Endometrial microvascular endothelial cells (primary cell): ENCODE measurements at regions not wholly inside any gene's neighbourhood (a gene's known extent, or its start where the extent isn't known, plus 50 kb on each side); places are given as distances from the start of the nearest gene placed in this dataset.

Experiments
- in situ Hi-C: cut with HindIII; loops from 2 replicates; pipeline ENCODE4 v1.10.0; 2017; ENCODE audit warnings: low sequenced_read_pairs, low pct_unique_long_range_greater_than_20kb; ENCODE audit errors: inconsistent ontology term

DNA sequence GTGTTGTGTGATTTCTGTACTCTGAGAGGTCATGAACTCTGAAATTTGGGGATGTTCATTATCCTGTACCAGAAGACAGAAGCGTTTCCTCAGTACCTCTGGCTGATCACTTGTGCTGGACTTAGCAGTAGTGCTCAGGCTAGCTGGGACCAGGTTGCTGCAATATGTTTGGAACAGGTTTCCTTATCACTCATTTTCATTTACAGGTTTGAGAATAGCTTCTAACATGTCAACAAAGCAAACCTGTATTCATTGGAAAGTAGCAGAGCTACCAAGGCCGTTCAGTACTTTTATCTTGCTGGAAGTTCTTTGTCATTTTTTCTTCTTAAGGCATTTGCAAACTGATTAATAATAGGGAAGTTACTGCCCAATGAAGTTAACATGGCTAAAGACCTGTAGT lies 242.9 kb upstream of the ANKRD50 start:
- in situ Hi-C loops: no loop called here

DNA sequence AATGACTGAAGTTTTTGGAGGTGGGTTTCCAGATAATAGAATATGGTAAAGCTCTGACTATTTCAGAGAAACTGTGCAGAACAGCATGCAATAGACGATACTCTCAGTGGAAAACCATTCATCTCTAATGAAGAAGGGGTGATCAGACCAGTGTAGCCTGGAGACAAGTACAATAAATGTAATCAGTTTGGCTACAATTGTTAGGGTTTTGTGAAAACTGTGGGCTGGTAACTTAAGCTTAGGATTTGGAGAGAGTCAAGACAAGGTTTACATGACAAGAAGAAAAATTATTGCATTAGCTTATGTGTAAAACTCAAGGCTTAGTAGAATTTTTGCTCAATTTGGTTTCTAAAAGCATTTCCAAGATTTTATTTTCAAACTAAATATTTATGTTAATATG lies 241.5 kb upstream of the ANKRD50 start:
- in situ Hi-C loops: no loop called here

DNA sequence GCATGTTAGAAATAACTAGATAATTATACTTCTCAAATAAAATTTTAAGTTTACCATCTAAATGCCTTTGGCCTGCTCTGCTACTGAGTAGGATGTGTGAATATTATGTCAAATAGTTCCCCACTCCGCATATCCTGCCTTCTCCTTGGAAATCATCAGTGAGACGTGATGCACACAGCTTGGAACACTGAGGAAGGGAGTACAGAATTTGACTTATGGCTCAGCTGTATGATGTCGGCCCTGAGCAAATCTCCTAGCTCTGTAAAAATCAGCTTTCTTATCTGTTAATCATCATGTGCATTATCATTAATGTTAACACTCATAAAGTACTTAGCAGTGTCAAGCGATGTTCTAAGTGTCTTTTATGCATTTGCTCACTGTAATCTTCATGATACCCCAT lies 241.0 kb upstream of the ANKRD50 start:
- in situ Hi-C loops: no loop called here

DNA sequence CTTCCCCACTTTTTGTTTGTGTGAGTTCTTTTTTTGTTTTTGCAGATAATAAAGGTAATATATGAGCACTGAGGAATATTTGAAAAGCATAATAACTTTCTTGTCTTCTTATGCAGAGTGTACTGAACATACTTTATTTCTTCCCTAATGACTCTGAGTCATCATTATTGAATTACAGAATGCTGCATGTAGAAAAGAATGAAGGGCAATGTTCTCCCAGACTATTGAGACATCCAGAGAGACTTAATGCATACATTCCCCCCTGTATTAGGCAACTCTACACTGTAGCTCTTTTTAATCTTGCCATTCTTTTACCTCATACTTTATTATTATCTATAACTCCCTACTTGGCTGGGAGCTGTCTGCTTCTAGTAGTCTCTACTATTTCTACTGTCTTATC lies 240.5 kb upstream of the ANKRD50 start:
- in situ Hi-C loops: no loop called here

DNA sequence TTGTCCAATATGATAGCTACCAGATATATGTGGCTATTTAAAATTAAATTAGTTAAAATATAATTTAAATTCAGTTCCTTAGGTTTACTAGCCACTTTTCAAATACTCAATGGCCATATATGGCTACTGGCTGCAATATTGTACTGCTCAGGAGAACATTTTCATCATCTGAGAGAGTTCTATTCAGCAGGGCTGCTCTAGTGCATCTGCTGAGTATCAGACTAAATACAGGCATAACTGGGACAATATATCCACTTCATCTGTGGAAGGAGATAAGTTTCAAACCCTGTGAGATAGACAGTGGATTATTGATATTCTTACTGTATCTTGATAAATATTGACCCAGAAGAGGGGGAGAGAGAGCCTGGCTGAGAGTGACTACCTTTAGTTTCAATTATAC lies 240.1 kb upstream of the ANKRD50 start:
- in situ Hi-C loops: no loop called here

DNA sequence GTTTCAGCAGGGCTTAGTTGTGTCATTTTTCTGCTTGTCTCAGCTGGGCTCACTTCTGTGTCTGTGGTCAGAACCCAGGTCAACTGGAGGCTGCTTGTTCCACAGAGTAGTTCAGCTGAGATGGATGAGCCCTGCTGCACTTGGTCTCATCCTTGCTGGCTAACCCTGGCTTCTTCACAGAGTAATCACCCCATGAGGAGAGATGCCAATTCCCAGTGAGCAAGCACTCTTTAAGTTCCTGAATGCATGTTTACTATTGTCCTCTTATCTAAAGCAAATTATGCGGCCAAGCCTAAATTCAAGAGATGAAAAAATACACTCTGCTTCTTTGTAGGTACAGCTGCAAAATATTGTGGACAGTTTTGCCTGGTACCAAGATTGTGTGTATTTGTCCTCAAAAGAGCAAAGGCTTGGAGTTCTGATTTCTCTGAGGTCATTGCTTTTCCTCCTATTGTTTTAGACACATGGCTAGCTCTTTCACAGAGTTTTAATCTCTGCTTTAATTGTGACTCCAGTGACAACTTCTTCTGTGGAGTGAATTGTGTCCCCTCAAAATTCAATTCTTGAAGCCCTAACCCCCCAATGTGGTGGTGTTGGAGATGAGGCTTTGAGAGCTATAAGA lies 236.6 kb upstream of the ANKRD50 start:
- in situ Hi-C loops: loop anchor here (25.0 kb wide), 1 partner anchor 237 kb away; the partner anchor contains the start of gene ANKRD50

DNA sequence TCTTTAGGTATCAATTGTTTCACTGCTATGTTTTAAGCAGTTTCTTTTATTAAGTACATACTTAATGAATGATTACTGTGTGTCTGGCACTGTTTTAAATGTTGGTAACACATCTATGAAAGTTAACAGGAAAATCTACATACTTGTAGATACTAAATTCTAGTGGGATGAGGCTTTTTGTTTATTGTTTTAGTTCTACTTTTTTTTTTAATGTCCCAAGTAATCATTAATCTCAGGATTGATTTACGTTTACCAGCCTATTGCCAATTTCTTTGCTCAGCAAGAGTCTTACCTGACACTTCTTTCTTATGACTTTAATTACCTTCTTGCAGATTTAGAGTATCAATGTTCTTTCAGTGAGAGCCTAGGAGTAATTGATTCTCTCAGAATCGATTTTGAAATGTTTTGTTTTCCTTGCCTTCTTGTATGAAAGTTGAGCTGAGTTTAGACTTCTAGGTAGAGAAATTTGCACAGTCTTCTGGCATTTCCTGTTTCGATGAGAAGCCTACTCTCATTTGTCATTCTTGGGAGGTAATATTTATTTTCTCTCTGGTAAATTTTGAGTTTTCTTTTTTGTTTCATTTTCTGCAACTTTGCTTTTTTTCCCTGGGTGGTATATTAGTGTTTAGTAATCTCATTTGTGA lies 235.2 kb upstream of the ANKRD50 start:
- in situ Hi-C loops: loop anchor here (25.0 kb wide), 1 partner anchor 235 kb away; the partner anchor contains the start of gene ANKRD50

DNA sequence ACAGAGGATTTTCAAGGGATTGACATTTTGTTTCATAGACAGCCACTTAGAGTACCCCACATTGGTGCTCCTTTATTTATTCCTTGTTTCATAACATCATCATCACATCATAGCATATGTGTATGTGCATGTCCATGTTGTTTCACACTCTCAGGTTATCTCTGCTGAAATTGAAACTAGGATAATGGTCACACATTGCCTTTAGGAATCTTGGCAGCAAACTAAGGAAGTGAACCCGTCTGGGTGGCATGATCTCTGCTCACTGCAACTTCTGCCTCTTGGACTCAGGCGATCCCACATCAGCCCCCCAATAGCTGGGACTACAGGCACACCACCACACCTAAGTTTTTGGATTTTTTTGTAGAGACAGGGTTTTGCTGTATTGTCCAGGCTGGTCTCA lies 234.2 kb upstream of the ANKRD50 start:
- in situ Hi-C loops: loop anchor here (25.0 kb wide), 1 partner anchor 234 kb away; the partner anchor contains the start of gene ANKRD50

DNA sequence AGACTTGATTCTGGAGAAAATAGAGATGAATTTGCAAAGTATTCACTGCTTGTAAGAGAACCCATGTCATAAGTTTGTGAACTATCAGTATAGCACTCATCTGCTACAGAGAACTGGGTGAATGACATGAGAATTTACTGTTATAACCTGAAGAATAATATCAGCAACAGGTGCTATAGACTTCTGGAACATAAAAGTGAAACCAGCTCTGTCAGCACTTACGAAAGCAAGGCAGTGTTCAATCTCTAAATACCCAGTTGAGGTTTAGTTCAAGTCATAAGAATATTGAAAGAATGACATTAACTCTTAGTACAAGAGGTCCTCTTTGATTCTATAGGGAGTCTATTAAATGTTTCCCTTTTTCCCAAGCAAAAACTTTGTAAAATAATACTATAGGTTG lies 232.9 kb upstream of the ANKRD50 start:
- in situ Hi-C loops: loop anchor here (25.0 kb wide), 1 partner anchor 233 kb away; the partner anchor contains the start of gene ANKRD50

DNA sequence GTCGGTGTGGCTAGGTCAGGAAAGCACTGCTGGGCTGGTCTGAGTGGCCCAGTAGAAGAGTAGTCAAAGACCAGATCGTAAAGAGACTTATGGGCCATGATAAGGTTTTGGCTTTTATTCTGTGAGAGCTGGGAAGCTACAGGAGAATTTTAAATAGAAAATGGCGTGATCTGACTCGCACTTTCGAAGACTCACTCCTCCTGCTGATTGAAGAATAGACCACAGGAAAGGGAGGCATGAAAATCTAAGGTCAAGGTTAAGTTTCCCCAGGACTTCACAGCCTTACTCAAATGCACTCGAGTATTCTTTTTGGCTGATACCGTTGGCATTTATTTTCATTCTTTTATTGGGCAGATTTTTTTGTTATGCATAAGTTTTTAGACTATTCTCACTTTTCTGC lies 231.4 kb upstream of the ANKRD50 start:
- in situ Hi-C loops: loop anchor here (25.0 kb wide), 1 partner anchor 232 kb away; the partner anchor contains the start of gene ANKRD50

DNA sequence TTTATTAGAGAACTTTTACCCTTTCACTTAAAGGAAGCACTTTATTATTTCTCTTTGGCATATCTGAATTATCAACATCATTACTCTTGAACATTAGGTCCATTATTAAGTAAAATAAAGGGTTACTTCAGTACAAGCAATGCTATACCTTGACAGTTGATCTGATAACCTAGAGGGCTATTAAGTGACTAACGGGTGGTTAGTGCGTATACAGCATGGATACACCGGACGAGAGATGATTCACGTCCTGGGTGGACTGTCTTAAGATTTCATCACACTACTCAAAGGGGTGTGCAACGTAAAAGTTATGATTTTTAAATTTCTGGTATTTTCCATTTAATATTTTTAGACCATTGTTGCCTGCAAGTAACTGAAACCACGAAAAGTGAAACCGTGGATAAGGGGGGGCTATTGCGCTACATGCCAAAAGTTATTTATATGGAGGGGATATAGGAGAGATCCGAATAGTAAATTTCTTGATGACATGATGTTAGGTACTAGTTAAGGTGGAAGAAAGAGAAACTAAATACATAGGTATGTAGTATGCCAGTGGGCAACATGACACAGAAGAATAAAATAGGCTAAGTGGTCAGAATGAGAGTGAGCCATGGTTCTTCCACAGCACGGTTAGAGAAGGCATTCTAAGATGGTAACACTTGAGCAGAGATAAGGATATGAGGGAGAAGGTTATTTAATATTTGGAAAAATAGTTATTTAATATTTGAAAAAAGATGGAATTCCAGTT lies 230.8 kb upstream of the ANKRD50 start:
- in situ Hi-C loops: loop anchor here (25.0 kb wide), 1 partner anchor 231 kb away; the partner anchor contains the start of gene ANKRD50

DNA sequence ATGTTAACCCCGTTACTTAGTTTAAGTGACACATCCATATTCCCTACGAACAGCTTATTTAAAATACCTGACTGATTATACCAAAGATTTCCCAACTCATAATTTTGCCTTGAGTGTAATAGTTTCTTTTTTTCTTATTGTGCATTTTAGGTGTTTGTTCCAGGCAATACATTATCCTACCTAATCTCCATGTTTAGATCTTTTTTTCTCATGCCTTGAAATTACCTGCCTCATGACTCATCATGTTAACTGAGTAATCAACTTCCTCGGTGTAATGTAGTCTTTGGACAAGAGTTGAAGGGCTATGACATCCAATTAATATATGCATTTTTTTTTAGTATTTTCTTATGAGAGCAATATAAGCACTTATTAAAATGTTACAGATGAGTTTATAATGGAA lies 228.7 kb upstream of the ANKRD50 start:
- in situ Hi-C loops: loop anchor here (25.0 kb wide), 1 partner anchor 229 kb away; the partner anchor contains the start of gene ANKRD50

DNA sequence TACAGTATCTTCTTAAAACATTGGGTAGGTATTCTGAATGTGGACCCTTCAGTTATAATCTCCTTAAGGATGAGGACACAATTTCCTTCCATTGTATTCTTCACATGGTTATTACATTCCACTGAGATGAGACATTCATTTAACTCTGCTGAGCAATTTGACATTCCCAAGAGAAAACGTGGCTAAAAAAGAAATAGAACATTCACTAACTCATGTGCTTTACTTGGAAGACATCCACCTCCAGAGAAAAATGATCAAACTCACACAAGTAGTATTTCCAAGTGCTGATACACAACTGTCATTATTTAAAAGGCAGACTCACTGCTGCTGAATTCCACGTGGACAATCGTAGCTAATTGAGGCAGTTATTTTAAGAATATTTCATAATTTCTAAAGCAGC lies 227.9 kb upstream of the ANKRD50 start:
- in situ Hi-C loops: loop anchor here (25.0 kb wide), 1 partner anchor 228 kb away; the partner anchor contains the start of gene ANKRD50

DNA sequence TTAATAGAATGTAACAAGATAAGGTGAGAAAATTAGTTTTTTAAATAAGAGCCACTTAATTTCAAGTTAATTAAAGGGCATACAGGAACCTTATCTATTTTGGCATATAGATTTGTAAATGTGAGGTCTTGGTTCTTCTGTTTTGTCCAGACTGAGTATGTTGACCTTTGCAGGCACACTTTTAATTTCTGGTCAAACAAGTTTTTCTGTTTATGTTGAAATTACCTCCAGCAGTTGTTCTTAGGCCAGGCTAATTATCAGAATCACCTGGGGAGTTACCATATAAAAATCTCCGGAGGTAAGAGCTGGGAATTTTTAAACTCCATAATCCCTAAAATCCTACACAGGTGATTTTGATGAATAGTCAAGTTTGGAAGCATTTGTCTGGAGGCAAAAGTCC lies 227.4 kb upstream of the ANKRD50 start:
- in situ Hi-C loops: loop anchor here (25.0 kb wide), 1 partner anchor 228 kb away; the partner anchor contains the start of gene ANKRD50

DNA sequence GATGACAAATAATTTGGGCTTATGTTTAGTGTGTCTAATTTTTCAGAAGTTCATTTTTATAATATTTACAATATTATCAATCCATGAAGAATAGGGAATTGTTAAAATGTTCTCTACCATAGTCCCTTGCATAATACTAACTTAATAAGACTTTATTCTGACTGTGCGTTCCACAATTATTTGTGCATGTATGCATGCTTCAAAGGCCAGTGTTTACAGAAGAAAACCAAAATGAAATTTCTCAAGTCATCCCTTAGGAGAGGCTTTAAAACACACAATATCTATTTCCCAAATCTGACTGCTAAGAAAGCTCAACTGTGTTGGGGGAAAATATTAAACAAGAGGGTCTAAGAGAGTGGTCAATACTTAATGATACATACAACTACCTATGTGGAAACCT lies 226.3 kb upstream of the ANKRD50 start:
- in situ Hi-C loops: loop anchor here (25.0 kb wide), 1 partner anchor 227 kb away; the partner anchor contains the start of gene ANKRD50

DNA sequence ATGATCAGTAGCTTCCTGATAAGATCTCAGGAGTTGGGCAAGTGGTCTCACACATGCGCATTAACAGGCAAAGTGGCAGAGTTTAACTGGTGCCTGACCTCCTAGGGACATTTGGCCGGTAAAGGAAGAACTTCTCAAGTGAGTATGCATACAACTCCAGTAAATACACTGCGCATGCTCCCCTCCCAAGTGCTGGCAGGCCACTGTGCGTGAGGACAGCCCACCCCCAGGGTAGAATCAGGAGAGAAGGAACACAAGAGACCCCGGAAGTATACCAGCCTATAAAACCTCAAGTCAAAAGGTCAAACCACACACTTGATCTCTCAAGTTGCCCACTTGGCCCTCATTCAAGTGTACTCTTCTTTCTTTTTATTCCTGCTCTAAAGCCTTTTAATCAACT lies 225.5 kb upstream of the ANKRD50 start:
- in situ Hi-C loops: loop anchor here (25.0 kb wide), 1 partner anchor 226 kb away; the partner anchor contains the start of gene ANKRD50

DNA sequence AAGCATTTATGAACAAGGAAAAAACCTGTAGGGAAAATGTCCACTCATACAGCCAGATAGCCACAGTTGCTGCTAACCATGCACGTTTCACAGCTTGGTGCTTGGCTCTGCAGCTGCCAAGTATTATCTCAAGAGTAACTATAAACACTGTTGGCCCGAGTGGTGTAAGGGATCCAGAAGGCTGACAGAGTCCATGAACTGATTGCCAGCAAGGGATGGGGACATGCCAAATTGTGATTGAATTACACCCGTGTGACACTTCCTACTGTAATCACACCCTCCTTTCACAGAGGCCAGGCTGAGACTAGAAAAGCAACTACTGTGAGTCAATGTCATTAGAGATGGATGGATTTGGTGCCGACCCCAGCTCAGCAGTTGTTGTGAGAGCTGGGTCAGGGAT lies 223.9 kb upstream of the ANKRD50 start:
- in situ Hi-C loops: loop anchor here (25.0 kb wide), 1 partner anchor 224 kb away; the partner anchor contains the start of gene ANKRD50

DNA sequence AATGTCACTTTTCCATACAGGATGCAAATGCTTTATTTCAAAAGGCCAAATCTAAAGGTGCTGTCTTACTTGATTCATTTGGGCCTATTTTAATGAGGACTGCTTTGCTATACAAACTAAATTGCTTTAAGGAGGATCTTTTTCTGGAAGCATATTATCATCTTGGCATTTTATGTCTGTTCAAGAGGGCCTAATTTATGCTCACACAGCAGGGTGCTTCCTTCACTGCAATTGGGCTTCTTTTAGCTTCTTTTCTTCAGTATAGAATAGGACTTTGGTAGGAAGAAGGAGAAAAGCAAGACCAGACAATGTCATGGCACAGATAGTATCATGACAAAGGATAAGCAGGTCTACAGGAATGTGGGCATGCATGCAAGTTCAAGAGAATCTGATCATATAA lies 222.4 kb upstream of the ANKRD50 start:
- in situ Hi-C loops: loop anchor here (25.0 kb wide), 1 partner anchor 223 kb away; the partner anchor contains the start of gene ANKRD50

DNA sequence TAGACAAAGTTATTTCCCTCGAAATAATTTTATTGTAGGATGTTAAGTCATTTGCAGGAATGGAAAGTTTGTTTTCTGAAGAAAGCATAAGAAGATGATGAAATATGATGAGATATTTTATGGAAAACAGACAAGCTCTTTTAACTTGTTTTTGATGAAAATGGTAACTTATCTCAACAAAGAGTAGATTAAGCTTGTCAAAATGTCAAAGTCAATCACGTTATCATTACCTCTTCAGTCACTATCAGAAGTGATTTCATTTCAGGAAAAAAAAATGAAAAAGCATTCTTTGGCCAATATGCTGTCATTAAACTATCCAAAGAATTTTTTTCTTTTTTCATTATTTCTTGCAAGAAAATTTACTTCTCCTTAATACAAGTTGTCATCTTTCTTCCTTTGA lies 221.0 kb upstream of the ANKRD50 start:
- in situ Hi-C loops: loop anchor here (25.0 kb wide), 1 partner anchor 221 kb away; the partner anchor contains the start of gene ANKRD50
